Left lung (tissue), 4 donors: ENCODE measurements at regions not wholly inside any gene's neighbourhood (a gene's known extent, or its start where the extent isn't known, plus 50 kb on each side); places are given as distances from the start of the nearest gene placed in this dataset.

Experiments
- ATAC-seq: fragments of 200-7000 bp; cut with Tn5 transposase; one replicate; pipeline ENCODE4 v1.9.1; 2020; ENCODE audit warnings: moderate library complexity
- DNase-seq, 4 donors: peaks; one replicate each; pipeline ENCODE4 v3.0.0-alpha.2; 2013 to 2020
- H3K27ac ChIP-seq, 2 donors: fragments of 200-600 bp; sonication (generic) in 1 of 2; one replicate each; pipeline versions ENCODE4 v1.5.0 to v1.8.0; 2020 to 2021
- H3K27me3 ChIP-seq, 2 donors: fragments of 200-600 bp; sonication (generic) in 1 of 2; one replicate each; pipeline versions ENCODE4 v1.5.0 to v1.8.0; 2020 to 2021
- H3K36me3 ChIP-seq, 2 donors: fragments of 200-600 bp; sonication (generic) in 1 of 2; one replicate each; pipeline versions ENCODE4 v1.5.0 to v1.8.0; 2020 to 2021
- H3K4me1 ChIP-seq, 2 donors: fragments of 200-600 bp; one replicate each; pipeline ENCODE4 v1.8.0; 2021
- H3K4me3 ChIP-seq, 2 donors: fragments of 200-600 bp; sonication (generic) in 1 of 2; one replicate each; pipeline versions ENCODE4 v1.5.0 to v1.8.0; 2020 to 2021; ENCODE audit warnings: mild to moderate bottlenecking in 1 of 2
- H3K9me3 ChIP-seq, 2 donors: fragments of 200-600 bp; sonication (generic) in 1 of 2; one replicate each; pipeline versions ENCODE4 v1.5.0 to v1.8.0; 2020 to 2021
- intact Hi-C, 2 donors: fragments of 100-400 bp; cut with DNase I; formaldehyde crosslinking; loops; one replicate each; pipeline versions ENCODE4 v1.11.2 to v1.14.2; 2022
- TF ChIP-seq, protein P1 (sequence below), 2 donors: fragments of 200-600 bp; sonication (generic) in 1 of 2; IDR thresholded peaks; one replicate each; pipeline versions ENCODE4 v1.5.0 to v1.8.0; 2021; ENCODE audit warnings: antibody characterized with exemption in 2 of 2
- donor health status: DM: no; HTN: yes; CAD: no.
- donor health status: DM: no; HTN: no; CAD: no.

DNA sequence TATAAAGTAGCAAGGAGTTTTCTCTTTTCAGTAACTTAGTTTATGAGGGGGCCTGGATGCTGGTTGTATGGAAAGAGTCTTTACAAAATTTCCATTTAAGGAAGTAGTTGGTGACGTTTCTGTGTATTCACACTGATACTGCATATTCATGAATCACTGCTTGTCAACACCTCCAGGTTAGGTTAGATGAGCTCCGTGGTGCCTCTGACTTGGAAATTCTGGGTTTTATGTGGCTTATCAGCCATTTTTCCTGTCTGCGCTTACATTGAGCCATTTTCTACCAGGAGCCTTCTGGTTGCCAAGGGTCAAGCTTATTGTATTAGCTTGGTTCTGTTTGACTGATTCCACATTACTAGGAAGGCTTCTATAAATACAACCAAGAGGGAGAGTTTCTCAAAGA lies 128.3 kb downstream of the SLC28A3 start:
- ATAC-seq, result no peak

DNA sequence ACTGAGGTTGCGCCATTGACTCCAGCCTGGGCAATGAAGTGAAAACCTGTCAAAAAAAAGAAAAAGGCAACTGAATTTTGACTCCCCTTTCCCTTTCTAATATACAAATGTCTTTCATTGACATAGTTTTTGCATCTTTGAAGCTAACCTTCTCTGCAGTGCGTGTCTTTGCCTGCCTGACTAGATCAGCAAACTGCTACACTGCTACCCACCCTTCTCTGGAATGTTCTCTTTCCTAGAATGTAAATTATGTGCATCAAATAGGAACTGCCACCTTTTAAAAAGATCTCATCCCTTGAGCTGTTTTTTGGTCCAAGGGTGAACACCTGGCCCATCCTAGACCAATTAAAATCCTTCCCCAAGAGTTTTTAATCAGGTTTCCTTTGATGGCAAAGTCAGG lies 127.6 kb downstream of the SLC28A3 start:
- no peaks in the 10 kb centered on the region for H3K9me3 ChIP-seq
- intact Hi-C loops, result no loop called here
- no peaks in the 10 kb centered on the region for H3K27me3 ChIP-seq
- H3K36me3 ChIP-seq, result no peaks in the 10 kb centered on the region
- ATAC-seq, result no peak
- H3K4me1 ChIP-seq, result no peaks in the 10 kb centered on the region
- no peak overlapping the region for H3K27ac ChIP-seq
- H3K4me3 ChIP-seq, result no peak overlapping the region
- no peak for DNase-seq
- TF ChIP-seq, protein P1, sequence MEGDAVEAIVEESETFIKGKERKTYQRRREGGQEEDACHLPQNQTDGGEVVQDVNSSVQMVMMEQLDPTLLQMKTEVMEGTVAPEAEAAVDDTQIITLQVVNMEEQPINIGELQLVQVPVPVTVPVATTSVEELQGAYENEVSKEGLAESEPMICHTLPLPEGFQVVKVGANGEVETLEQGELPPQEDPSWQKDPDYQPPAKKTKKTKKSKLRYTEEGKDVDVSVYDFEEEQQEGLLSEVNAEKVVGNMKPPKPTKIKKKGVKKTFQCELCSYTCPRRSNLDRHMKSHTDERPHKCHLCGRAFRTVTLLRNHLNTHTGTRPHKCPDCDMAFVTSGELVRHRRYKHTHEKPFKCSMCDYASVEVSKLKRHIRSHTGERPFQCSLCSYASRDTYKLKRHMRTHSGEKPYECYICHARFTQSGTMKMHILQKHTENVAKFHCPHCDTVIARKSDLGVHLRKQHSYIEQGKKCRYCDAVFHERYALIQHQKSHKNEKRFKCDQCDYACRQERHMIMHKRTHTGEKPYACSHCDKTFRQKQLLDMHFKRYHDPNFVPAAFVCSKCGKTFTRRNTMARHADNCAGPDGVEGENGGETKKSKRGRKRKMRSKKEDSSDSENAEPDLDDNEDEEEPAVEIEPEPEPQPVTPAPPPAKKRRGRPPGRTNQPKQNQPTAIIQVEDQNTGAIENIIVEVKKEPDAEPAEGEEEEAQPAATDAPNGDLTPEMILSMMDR (IDR thresholded peaks at IDR 0.05), result no peak

More for the DNA sequence above, 128.3 kb downstream of the SLC28A3 start:
- no peak overlapping the region for H3K4me3 ChIP-seq
- no peak for DNase-seq
- no peaks in the 10 kb centered on the region for H3K27me3 ChIP-seq
- H3K4me1 ChIP-seq, result no peaks in the 10 kb centered on the region
- intact Hi-C loops, result no loop called here
- H3K9me3 ChIP-seq, result no peaks in the 10 kb centered on the region
- TF ChIP-seq, protein P1 (IDR thresholded peaks at IDR 0.05), result no peak
- H3K27ac ChIP-seq, result no peak overlapping the region
- H3K36me3 ChIP-seq, result no peaks in the 10 kb centered on the region

DNA sequence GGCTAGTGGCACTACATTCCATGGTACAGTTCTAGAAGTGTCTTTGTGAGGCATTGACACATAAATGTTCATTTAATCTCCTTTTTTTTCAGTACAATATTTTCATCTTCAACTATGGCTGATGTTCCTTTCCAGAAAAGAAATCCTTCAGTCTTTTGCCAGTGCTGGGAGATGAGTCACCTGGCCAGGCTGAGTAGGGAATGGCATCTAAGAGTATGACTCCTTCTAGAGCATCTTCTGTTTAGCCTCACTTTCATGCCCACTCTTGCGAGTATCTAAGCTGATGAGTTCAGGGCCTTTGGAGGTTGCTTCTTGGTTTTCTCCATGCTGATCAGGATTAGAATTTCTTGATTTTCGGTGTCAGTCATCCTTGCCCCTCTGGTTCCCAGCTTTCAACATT lies 124.4 kb downstream of the SLC28A3 start:
- Histone ChIP-seq H3K27ac (no peak overlapping the region), H3K4me3 (no peak overlapping the region), H3K9me3 (no peaks in the 10 kb centered on the region), H3K36me3 (no peaks in the 10 kb centered on the region), H3K4me1 (no peaks in the 10 kb centered on the region), H3K27me3 (no peaks in the 10 kb centered on the region)
- no peak for ATAC-seq
- TF ChIP-seq, protein P1 (IDR thresholded peaks at IDR 0.05), result no peak
- DNase-seq, result no peak
- intact Hi-C loops, result no loop called here

DNA sequence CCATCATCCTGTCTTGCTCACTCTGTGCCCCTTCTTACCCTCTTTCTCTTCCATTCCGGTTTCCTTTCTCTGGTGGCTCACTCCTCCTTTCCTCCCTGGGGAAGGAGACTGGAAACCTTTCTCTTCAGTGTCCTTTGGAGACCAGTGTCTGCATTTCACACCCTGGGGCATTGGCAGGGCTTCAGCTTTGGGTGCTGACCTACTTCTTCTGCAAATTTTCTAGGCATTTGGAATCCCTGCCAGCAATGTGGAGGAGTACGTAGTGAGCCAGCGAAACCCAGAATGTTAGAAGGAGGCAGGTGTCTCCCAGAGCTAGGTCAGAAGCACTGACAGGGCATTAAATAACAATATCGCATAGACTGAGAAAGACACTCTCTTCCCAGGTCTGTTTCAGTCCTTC lies 122.2 kb downstream of the SLC28A3 start:
- H3K27ac ChIP-seq, result no peak overlapping the region
- no peaks in the 10 kb centered on the region for H3K27me3 ChIP-seq
- no peaks in the 10 kb centered on the region for H3K36me3 ChIP-seq
- no peaks in the 10 kb centered on the region for H3K4me1 ChIP-seq
- intact Hi-C loops, result no loop called here
- no peak for ATAC-seq
- DNase-seq, result no peak
- H3K4me3 ChIP-seq, result no peak overlapping the region
- TF ChIP-seq, protein P1 (IDR thresholded peaks at IDR 0.05), result no peak
- H3K9me3 ChIP-seq, result peaks cover 0 to 4% of the 10 kb centered on the region in 2 donors

DNA sequence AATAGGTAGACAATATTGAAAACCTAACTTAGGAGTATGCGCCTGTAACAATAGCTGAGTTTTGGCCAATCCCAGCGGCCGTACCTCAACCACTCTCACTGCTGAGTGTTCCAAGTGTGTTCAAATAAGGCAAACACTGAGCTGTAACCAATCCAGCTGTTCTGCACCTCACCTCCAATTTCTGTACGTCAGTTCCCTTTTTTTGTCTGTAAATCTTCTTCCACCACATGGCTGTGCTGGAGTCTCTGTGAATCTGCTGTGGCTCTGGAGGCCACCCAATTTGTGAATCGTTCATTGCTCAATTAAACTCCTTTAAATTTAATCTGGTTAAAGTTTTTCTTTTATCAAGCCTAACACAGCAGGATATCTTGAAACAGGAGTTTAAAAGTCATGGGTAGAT lies 116.3 kb downstream of the SLC28A3 start:
- Histone ChIP-seq H3K4me1 (no peaks in the 10 kb centered on the region), H3K27me3 (no peaks in the 10 kb centered on the region), H3K36me3 (no peaks in the 10 kb centered on the region), H3K4me3 (no peak overlapping the region), H3K27ac (no peak overlapping the region), H3K9me3 (peaks cover 0 to 4% of the 10 kb centered on the region in 2 donors)
- intact Hi-C loops, result no loop called here
- TF ChIP-seq, protein P1 (IDR thresholded peaks at IDR 0.05), result no peak
- ATAC-seq (no peak), DNase-seq (no peak)
